ENCODE measurements at regions not wholly inside any gene's neighbourhood (a gene's known extent, or its start where the extent isn't known, plus 50 kb on each side); places are given as distances from the start of the nearest gene placed in this dataset.
"Not testable (repeated sequence)": the region's sequence is repeated elsewhere in the genome, so short reads cannot be mapped to it uniquely, and the experiment has no call there.

DNA sequence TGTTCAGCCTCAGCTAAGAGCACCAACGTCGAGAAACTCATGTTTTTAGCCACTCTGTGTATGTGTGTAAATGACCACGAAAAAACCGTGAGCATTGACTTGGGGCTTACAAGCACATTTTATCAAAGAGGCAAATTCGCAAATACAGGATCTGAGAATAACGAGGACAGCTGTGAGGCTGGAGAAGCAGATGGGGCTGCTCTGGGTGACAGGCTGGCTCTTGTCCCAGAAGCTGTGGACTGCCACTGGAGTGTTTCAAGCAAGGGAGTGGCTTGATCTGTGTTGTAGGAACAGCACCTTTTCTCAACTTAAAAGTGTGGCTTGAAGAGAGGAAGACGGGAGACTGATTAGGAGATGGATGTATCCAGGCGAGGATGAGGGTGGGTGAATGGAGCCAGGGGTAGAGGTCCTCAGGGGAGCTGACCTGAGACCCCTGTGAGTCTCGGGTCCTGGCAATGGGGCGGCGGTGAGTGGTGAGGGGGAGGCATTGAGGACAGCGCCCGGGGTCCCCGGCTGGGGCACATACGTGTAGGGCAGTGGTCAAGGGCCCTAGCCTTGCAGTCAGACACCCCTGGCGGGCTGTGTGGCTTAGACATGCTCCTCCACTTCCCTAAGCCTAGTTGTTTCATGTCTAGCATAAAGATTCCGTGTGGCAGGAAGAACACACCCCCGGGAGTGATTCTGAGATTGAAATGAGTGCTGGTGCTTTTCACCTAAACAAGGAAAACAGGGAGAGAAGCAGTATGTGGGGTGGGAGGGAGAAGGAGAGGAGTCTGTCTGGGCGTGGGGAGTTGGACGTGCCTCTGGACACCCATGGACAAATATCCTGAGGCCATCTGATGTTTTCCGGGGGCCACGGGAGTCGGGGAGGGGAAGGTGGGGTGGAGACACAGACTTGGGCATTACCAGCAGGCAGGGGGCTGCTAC is 76.3 kb downstream of the FAM50B start:
- Mint-ChIP-seq H3K27ac (ENCODE audit: low read depth, unreplicated experiment) (peak overlapping the region; percentile 64), H3K4me3 (ENCODE audit: unreplicated experiment) (peak overlapping the region; percentile 25), H3K4me1 (ENCODE audit: insufficient read depth, unreplicated experiment) (peaks cover 15% of the 10 kb centered on the region)
- ChIA-PET POLR2A (interaction anchor here (1.2 kb wide), 1 partner anchor 12 kb away, joined by 4 read pairs; no protein-coding TSS in a partner anchor), CTCF (interaction anchor here (0.8 kb wide), 1 partner anchor 77 kb away, joined by 3 read pairs; the partner anchor contains the start of gene FAM50B)
- H3K9me3 Mint-ChIP-seq (ENCODE audit: unreplicated experiment); BruUV-seq (replicated peaks); intact Hi-C loops (cut with micrococcal nuclease); H3K27me3 Mint-ChIP-seq (ENCODE audit: insufficient read depth, unreplicated experiment); DNase-seq (ENCODE audit: unreplicated experiment); H3K36me3 Mint-ChIP-seq (ENCODE audit: insufficient read depth, unreplicated experiment): not testable (repeated sequence)

- TF ChIP-seq, protein P1, sequence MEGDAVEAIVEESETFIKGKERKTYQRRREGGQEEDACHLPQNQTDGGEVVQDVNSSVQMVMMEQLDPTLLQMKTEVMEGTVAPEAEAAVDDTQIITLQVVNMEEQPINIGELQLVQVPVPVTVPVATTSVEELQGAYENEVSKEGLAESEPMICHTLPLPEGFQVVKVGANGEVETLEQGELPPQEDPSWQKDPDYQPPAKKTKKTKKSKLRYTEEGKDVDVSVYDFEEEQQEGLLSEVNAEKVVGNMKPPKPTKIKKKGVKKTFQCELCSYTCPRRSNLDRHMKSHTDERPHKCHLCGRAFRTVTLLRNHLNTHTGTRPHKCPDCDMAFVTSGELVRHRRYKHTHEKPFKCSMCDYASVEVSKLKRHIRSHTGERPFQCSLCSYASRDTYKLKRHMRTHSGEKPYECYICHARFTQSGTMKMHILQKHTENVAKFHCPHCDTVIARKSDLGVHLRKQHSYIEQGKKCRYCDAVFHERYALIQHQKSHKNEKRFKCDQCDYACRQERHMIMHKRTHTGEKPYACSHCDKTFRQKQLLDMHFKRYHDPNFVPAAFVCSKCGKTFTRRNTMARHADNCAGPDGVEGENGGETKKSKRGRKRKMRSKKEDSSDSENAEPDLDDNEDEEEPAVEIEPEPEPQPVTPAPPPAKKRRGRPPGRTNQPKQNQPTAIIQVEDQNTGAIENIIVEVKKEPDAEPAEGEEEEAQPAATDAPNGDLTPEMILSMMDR (IDR thresholded peaks at IDR 0.05; ENCODE audit: unreplicated experiment) = no peak
- H3K9me3 Mint-ChIP-seq (ENCODE audit: unreplicated experiment) = no peaks in the 10 kb centered on the region
- intact Hi-C loops (cut with micrococcal nuclease) = no loop called here
- peak; percentile 40 for DNase-seq (ENCODE audit: unreplicated experiment)
- peak overlapping the region; percentile 64 for H3K27ac Mint-ChIP-seq (ENCODE audit: low read depth, unreplicated experiment)
- H3K36me3 Mint-ChIP-seq (ENCODE audit: insufficient read depth, unreplicated experiment) = no peaks in the 10 kb centered on the region
- H3K4me3 Mint-ChIP-seq (ENCODE audit: unreplicated experiment) = peak overlapping the region; percentile 25
- CTCF ChIA-PET = interaction anchor here (0.7 kb wide), 1 partner anchor 182 kb away, joined by 4 read pairs; no protein-coding TSS in a partner anchor
- H3K4me1 Mint-ChIP-seq (ENCODE audit: insufficient read depth, unreplicated experiment) = peaks cover 15% of the 10 kb centered on the region
- no TSS peak for BruUV-seq (replicated peaks)
- POLR2A ChIA-PET = interaction anchor here (1.2 to 1.9 kb wide), 2 partner anchors 12 to 77 kb away, joined by 4 to 7 read pairs; partner anchors contain the start of gene FAM50B
- H3K27me3 Mint-ChIP-seq (ENCODE audit: insufficient read depth, unreplicated experiment) = no peaks in the 10 kb centered on the region
Observed at GRCh38 chr6:3926150-3926482, 76.9 kb downstream of the FAM50B start.

GRCh38 chr6:3928111-3928510 is 78.9 kb downstream of the FAM50B start:
- no peaks in the 10 kb centered on the region for H3K27me3 Mint-ChIP-seq (ENCODE audit: insufficient read depth, unreplicated experiment)
- CTCF ChIA-PET = interaction anchor here (0.7 to 4.3 kb wide), 2 partner anchors 24 to 78 kb away, joined by 4 to 17 read pairs; partner anchors contain the start of gene FAM50B
- TF ChIP-seq, protein P1 (IDR thresholded peaks at IDR 0.05; ENCODE audit: unreplicated experiment) = no peak

DNA sequence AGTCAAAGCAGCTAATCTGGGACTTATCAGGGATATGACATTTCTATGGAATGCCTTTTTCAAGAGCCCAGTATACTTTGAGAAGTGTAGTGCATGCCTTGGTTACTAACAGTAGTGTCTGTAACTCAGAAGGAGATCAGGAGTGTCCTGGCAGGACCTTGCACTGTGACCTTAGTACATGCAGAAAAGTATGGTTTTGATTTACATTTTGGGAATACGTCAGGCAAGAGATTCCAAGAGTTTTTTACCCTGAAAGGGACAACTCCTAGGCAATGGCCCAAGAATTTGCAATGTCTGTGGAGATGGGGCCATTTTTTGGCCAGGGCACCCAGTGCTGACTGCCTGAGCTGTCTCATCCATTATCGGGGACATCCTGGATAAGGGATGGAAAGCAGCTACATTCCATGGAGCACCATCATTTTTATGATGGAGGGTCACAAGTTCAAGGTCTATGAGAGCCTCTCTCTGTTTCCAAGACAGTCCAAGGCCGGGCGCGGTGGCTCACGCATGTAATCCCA is 80.2 kb downstream of the FAM50B start:
- no TSS peak for BruUV-seq (replicated peaks)
- intact Hi-C loops (cut with micrococcal nuclease) = no loop called here

More at GRCh38 chr6:3928111-3928510, 78.9 kb downstream of the FAM50B start:
- POLR2A ChIA-PET = interaction anchor here (0.7 to 1.9 kb wide), 2 partner anchors 16 to 79 kb away, joined by 3 to 7 read pairs; partner anchors contain the start of gene FAM50B
- no peak for DNase-seq (ENCODE audit: unreplicated experiment)
- no TSS peak for BruUV-seq (replicated peaks)
- Mint-ChIP-seq H3K9me3 (ENCODE audit: unreplicated experiment) (no peaks in the 10 kb centered on the region), H3K4me3 (ENCODE audit: unreplicated experiment) (no peak overlapping the region), H3K4me1 (ENCODE audit: insufficient read depth, unreplicated experiment) (peaks cover 15% of the 10 kb centered on the region), H3K36me3 (ENCODE audit: insufficient read depth, unreplicated experiment) (no peaks in the 10 kb centered on the region), H3K27ac (ENCODE audit: low read depth, unreplicated experiment) (no peak overlapping the region)
- intact Hi-C loops (cut with micrococcal nuclease) = no loop called here

More for the DNA sequence above, 80.2 kb downstream of the FAM50B start:
- no peak overlapping the region for H3K4me3 Mint-ChIP-seq (ENCODE audit: unreplicated experiment)
- H3K27ac Mint-ChIP-seq (ENCODE audit: low read depth, unreplicated experiment) = no peak overlapping the region
- POLR2A ChIA-PET = interaction anchor here (0.7 kb wide), 1 partner anchor 80 kb away, joined by 3 read pairs; the partner anchor contains the start of gene FAM50B
- no peaks in the 10 kb centered on the region for H3K27me3 Mint-ChIP-seq (ENCODE audit: insufficient read depth, unreplicated experiment)
- no peaks in the 10 kb centered on the region for H3K9me3 Mint-ChIP-seq (ENCODE audit: unreplicated experiment)
- H3K36me3 Mint-ChIP-seq (ENCODE audit: insufficient read depth, unreplicated experiment) = no peaks in the 10 kb centered on the region
- no peak for DNase-seq (ENCODE audit: unreplicated experiment)
- H3K4me1 Mint-ChIP-seq (ENCODE audit: insufficient read depth, unreplicated experiment) = peaks cover 15% of the 10 kb centered on the region
- TF ChIP-seq, protein P1 (IDR thresholded peaks at IDR 0.05; ENCODE audit: unreplicated experiment) = no peak
- CTCF ChIA-PET = interaction anchor here (0.7 to 4.3 kb wide), 3 partner anchors 10 to 80 kb away, joined by 3 to 17 read pairs (median 3); partner anchors contain the start of gene FAM50B

Measured in MCF 10A (cell line).